GM13977 (cell line): ENCODE measurements at regions not wholly inside any gene's neighbourhood (a gene's known extent, or its start where the extent isn't known, plus 50 kb on each side); places are given as distances from the start of the nearest gene placed in this dataset.

ENCODE experiments used
- DNase-seq: peaks from one replicate; pipeline ENCODE4 v3.0.0; 2012; ENCODE audit warnings: low spot score
- CTCF ChIP-seq: IDR thresholded peaks from 2 replicates; pipeline ENCODE4 v1.5.1; 2012; ENCODE audit warnings: mild to moderate bottlenecking, control low read depth; ENCODE audit not compliant: insufficient read depth; ENCODE audit errors: extremely low read depth, missing control alignments
- in situ Hi-C: fragments of 300-500 bp; cut with MboI; formaldehyde crosslinking; loops from one replicate; pipeline ENCODE4 v1.12.0; 2022; ENCODE audit warnings: low sequenced_read_pairs, low pct_unique_long_range_greater_than_20kb, mixed read lengths, inconsistent platforms; ENCODE audit not compliant: unreplicated experiment

GRCh38 chr4:27186710-27187109 lies 326.1 kb downstream of the STIM2 start:
- in situ Hi-C loops: no loop called here
- no peak for TF ChIP-seq CTCF
- no peak for DNase-seq

- in situ Hi-C loops: no loop called here
- TF ChIP-seq CTCF: no peak
- DNase-seq: no peak
Measured at GRCh38 chr4:27187786-27188185, 327.1 kb downstream of the STIM2 start.

DNA sequence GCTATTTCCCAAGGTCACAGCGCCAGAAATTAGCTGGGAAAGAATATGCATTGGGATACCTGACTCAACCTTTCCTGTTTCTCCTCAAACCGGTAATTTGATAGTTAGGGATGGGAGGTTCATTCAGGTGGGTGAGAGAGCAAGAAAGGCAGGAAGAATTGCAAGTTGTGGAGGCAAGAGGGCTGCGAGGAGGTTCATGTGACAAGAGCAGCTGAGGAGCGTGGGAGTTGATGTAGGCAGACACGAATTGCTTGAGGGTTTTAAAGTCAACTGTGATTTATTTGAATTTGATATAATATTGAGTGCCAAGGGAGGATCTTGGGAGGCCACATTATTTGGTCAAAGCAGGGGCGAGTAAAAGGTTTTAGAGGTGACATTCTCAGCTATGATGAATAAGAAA lies 329.0 kb downstream of the STIM2 start:
- TF ChIP-seq CTCF: no peak
- no peak for DNase-seq
- in situ Hi-C loops: no loop called here

GRCh38 chr4:27191592-27191991 lies 331.0 kb downstream of the STIM2 start:
- no peak for TF ChIP-seq CTCF
- in situ Hi-C loops: no loop called here
- DNase-seq: no peak

- DNase-seq: no peak
- in situ Hi-C loops: no loop called here
- TF ChIP-seq CTCF: no peak
Measured at GRCh38 chr4:27194599-27195176, 334.0 kb downstream of the STIM2 start.

- in situ Hi-C loops: no loop called here
- DNase-seq: no peak
- no peak for TF ChIP-seq CTCF
Measured at GRCh38 chr4:27198246-27198645, 337.6 kb downstream of the STIM2 start.

DNA sequence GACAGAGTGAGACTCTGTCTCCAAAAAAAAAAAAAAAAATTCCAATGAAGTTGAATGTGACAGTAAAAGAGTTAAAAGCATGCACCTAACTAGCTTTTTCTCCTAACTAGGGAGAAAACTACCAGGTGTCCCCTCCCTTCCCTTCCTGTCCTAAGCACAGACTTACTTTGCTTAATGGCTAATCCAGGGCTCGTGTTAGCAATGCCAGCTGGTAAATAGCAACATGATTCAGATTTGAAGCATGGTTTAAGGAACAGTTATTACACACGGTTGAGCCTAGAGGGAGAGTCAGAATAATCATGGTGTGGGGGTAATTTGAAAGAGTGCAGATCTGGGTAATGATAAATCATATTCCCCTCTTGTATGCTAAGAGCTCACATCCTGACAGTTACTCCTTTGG lies 338.3 kb downstream of the STIM2 start:
- in situ Hi-C loops: no loop called here
- no peak for DNase-seq
- TF ChIP-seq CTCF: no peak
